Right lobe of liver (tissue), 4 donors: ENCODE measurements at regions not wholly inside any gene's neighbourhood (a gene's known extent, or its start where the extent isn't known, plus 50 kb on each side); places are given as distances from the start of the nearest gene placed in this dataset.

ENCODE experiments used
- CTCF ChIP-seq, 4 donors: fragments of 200-600 bp in 3 of 4; fragments of 450-650 bp in 1 of 4; IDR thresholded peaks; one replicate each; pipeline versions ENCODE4 v1.5.1 to v1.8.0; 2016 to 2022; ENCODE audit warnings: antibody characterized with exemption in 4 of 4, mild to moderate bottlenecking in 2 of 4
- POLR2A ChIP-seq: fragments of 450-650 bp; IDR thresholded peaks from one replicate; pipeline ENCODE4 v1.6.1; 2017; ENCODE audit warnings: antibody characterized with exemption, mild to moderate bottlenecking
- donor health status: DM: no; HTN: no; CAD: no.
- donor health status: DM: no; HTN: no; CAD: no.
- donor health status: DM: no; HTN: yes; CAD: no.

- TF ChIP-seq POLR2A (no peak), CTCF (IDR thresholded peaks at IDR 0.05) (no peak)
Observed at GRCh38 chr17:45579529-45580495, 89.3 kb upstream of the PLEKHM1 start.
